HepG2 (cell line): ENCODE measurements at regions not wholly inside any gene's neighbourhood (a gene's known extent, or its start where the extent isn't known, plus 50 kb on each side); places are given as distances from the start of the nearest gene placed in this dataset.
"Not testable (repeated sequence)": the region's sequence is repeated elsewhere in the genome, so short reads cannot be mapped to it uniquely, and the experiment has no call there.

Source experiments
- KLF15 ChIP-seq: sonication (generic); formaldehyde crosslinking; IDR thresholded peaks from 2 replicates; pipeline ENCODE4 v1.8.1; 2023; ENCODE audit warnings: borderline replicate concordance, mild to moderate bottlenecking, inconsistent platforms, missing genetic modification reagents, mixed read lengths
- KLF9 ChIP-seq: IDR thresholded peaks from 2 replicates; pipeline ENCODE4 v1.6.1; 2016; ENCODE audit warnings: low read depth
- MXD4 ChIP-seq: IDR thresholded peaks from 2 replicates; pipeline ENCODE4 v1.6.1; 2016; ENCODE audit warnings: mild to moderate bottlenecking, missing biosample characterization, missing genetic modification reagents
- PHF8 ChIP-seq: sonication (generic); formaldehyde crosslinking; IDR thresholded peaks from 2 replicates; pipeline ENCODE4 v1.5.0; 2020; ENCODE audit warnings: missing genetic modification reagents
- SRF ChIP-seq: IDR thresholded peaks from 2 replicates; pipeline ENCODE4 v1.6.1; 2011; ENCODE audit warnings: mild to moderate bottlenecking, low read depth, low read length, moderate library complexity
- TCF7 ChIP-seq: sonication (generic); IDR thresholded peaks from 2 replicates; pipeline ENCODE4 v1.6.1; 2016; ENCODE audit warnings: antibody characterized with exemption, low read depth
- U2AF2 ChIP-seq: fragments of 200-400 bp; formaldehyde crosslinking; IDR thresholded peaks from 2 replicates; pipeline ENCODE4 v1.6.1; 2017; ENCODE audit warnings: low read depth, mild to moderate bottlenecking, low read length
- ZZZ3 ChIP-seq: sonication (generic); formaldehyde crosslinking; IDR thresholded peaks from 2 replicates; pipeline ENCODE4 v1.4.0; 2020; ENCODE audit warnings: missing genetic modification reagents, mild to moderate bottlenecking, borderline replicate concordance
- TF ChIP-seq, protein P1 (sequence below): sonication (generic); formaldehyde crosslinking; IDR thresholded peaks from 2 replicates; pipeline ENCODE4; 2020; ENCODE audit warnings: missing genetic modification reagents, mild to moderate bottlenecking, borderline replicate concordance
- TF ChIP-seq, protein P2 (sequence below): sonication (generic); formaldehyde crosslinking; IDR thresholded peaks from 2 replicates; pipeline ENCODE4 v1.5.0; 2020; ENCODE audit warnings: mild to moderate bottlenecking, missing genetic modification reagents, moderate library complexity
- TF ChIP-seq, protein P3 (sequence below): sonication (generic); formaldehyde crosslinking; conservative IDR thresholded peaks from 2 replicates; pipeline ENCODE4 v1.8.0; 2022; ENCODE audit warnings: low read depth, missing genetic modification reagents

DNA sequence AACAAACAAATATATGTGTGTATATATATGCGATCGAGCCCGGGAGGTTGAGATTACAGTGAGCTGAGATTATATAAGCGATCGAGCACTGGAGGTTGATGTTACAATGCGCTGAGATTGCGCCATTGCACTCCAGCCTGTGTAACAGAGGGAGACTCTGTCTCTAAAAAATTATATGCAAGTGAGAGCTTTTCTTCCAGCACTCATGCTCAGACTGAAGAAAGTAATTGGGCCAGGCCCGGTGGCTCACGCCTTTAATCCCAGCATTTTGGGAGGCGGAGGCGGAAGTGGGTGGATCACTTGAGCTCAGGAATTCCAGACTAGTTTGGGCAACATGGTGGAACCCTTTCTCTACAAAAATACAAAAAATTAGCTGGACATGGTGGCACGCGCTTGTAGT lies 93.2 kb upstream of the OR4F16 start:
- TF ChIP-seq, protein P1, sequence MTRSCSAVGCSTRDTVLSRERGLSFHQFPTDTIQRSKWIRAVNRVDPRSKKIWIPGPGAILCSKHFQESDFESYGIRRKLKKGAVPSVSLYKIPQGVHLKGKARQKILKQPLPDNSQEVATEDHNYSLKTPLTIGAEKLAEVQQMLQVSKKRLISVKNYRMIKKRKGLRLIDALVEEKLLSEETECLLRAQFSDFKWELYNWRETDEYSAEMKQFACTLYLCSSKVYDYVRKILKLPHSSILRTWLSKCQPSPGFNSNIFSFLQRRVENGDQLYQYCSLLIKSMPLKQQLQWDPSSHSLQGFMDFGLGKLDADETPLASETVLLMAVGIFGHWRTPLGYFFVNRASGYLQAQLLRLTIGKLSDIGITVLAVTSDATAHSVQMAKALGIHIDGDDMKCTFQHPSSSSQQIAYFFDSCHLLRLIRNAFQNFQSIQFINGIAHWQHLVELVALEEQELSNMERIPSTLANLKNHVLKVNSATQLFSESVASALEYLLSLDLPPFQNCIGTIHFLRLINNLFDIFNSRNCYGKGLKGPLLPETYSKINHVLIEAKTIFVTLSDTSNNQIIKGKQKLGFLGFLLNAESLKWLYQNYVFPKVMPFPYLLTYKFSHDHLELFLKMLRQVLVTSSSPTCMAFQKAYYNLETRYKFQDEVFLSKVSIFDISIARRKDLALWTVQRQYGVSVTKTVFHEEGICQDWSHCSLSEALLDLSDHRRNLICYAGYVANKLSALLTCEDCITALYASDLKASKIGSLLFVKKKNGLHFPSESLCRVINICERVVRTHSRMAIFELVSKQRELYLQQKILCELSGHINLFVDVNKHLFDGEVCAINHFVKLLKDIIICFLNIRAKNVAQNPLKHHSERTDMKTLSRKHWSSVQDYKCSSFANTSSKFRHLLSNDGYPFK = not testable (repeated sequence)
- TF ChIP-seq KLF9 (CRISPR knock-in tag); KLF15 (CRISPR knock-in tag); SRF; U2AF2; TCF7; MXD4; PHF8 (CRISPR knock-in tag); ZZZ3 (CRISPR knock-in tag): not testable (repeated sequence)
- TF ChIP-seq, protein P2, sequence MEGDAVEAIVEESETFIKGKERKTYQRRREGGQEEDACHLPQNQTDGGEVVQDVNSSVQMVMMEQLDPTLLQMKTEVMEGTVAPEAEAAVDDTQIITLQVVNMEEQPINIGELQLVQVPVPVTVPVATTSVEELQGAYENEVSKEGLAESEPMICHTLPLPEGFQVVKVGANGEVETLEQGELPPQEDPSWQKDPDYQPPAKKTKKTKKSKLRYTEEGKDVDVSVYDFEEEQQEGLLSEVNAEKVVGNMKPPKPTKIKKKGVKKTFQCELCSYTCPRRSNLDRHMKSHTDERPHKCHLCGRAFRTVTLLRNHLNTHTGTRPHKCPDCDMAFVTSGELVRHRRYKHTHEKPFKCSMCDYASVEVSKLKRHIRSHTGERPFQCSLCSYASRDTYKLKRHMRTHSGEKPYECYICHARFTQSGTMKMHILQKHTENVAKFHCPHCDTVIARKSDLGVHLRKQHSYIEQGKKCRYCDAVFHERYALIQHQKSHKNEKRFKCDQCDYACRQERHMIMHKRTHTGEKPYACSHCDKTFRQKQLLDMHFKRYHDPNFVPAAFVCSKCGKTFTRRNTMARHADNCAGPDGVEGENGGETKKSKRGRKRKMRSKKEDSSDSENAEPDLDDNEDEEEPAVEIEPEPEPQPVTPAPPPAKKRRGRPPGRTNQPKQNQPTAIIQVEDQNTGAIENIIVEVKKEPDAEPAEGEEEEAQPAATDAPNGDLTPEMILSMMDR (CRISPR knock-in tag) = not testable (repeated sequence)
- TF ChIP-seq, protein P3, sequence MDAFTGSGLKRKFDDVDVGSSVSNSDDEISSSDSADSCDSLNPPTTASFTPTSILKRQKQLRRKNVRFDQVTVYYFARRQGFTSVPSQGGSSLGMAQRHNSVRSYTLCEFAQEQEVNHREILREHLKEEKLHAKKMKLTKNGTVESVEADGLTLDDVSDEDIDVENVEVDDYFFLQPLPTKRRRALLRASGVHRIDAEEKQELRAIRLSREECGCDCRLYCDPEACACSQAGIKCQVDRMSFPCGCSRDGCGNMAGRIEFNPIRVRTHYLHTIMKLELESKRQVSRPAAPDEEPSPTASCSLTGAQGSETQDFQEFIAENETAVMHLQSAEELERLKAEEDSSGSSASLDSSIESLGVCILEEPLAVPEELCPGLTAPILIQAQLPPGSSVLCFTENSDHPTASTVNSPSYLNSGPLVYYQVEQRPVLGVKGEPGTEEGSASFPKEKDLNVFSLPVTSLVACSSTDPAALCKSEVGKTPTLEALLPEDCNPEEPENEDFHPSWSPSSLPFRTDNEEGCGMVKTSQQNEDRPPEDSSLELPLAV (CRISPR knock-in tag) = not testable (repeated sequence)
